GM21825 (cell line): ENCODE measurements at regions not wholly inside any gene's neighbourhood (a gene's known extent, or its start where the extent isn't known, plus 50 kb on each side); places are given as distances from the start of the nearest gene placed in this dataset.
A peak's percentile ranks its signal among the peaks of the same experiment; 100 is the strongest.

Source experiments
- ATAC-seq: cut with Tn5 transposase; IDR thresholded peaks from one replicate; pipeline ENCODE4 v1.9.1; 2021; ENCODE audit warnings: mild to moderate bottlenecking, moderate library complexity; ENCODE audit not compliant: unreplicated experiment

DNA sequence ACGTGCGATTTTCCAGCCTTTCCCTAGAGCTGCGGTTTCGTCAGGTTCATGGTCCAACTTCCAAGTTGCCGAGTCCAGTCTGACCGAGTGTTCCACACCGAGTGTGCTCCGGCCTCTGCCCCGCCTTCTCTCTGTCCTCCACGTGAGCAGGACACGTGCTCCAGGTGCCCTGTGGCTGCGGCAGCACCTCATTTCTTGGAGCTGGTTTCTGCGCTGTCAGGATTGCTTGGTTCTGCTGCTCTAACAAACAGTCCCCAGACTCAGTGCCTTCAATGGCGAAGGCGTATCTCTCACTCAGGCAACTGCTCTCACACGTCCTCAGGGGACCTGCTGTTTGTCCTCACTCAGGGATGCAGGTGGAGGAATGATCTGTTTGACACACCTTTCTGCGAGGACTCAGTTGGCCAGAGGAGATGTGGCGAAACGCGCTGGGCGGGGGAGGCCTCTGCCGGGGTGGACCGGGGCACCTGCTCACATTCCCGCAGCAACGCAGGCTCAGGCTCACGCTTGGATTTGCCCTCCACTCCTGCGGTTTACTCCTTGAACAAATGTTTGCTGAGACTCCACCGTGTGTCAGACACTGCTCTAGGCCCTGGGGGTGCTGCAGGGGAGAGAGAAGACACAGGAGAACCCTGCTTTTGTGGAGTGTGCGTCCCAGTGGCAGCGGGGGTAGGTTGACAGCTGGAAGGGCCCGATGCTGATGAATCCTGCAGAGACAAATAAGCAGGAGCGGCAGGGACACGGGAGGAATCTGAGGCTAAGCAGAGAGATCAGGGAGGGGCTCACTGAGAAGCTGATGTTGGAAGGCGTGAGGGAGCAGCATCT lies 63.4 kb upstream of the FBRSL1 start:
- no peak for ATAC-seq

DNA sequence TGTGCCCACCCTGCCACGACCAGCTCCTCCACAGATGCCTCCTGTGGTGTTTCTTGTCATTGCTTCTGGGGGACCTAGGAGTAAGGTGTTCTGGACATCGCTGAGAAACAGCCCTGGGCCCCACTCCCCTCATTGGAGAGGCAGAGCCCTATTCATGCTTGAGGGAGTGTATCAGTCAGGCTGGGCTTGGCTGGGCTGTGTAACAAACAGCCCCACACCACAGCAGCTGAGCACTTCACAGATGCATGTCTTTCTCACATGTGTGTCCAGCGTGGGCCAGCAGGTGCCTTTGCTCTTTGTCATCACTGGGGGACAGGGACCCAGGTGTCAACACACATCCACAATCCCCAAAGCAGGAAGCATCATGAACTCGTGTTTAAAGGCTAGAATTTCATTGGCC lies 65.1 kb upstream of the FBRSL1 start:
- no peak for ATAC-seq

DNA sequence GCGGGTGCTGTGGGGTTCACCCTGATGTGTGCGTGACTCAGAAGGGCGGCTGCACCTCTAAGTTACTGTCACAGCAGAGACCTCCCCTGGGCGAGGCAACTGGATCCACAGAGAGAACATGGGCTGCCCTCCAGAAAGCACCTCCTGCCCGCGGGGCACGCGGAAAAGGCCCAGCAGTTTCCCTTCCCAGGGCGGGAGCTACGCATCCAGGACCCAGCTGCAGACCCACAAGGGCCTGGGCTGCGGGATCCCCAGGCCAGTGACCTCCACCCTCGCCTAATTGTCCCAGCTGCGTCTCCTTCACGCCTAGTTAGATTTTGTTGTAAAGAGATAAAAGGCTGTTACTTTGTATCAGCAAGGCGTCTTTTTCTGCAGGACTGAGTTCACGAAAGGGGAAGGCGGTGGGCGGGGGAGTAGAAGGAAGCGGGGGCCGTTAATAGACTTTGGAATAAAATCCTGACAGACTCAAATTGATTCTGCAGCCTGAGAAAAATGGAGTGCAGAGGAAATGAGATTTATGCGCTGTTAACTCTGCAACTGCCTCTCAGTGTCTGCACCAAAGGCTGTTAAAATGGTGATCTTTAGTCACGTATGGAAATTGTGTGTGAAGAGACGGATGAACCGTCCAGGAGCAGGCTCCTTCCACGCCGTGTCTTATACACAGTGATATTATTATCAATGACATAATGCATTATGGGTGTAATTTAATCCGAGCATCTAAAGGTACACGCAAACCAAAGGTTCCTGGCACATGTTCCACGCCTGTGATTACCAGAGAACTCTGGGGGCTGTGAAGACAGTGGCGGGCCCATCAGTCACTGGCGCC lies 65.9 kb upstream of the FBRSL1 start:
- ATAC-seq = no peak

DNA sequence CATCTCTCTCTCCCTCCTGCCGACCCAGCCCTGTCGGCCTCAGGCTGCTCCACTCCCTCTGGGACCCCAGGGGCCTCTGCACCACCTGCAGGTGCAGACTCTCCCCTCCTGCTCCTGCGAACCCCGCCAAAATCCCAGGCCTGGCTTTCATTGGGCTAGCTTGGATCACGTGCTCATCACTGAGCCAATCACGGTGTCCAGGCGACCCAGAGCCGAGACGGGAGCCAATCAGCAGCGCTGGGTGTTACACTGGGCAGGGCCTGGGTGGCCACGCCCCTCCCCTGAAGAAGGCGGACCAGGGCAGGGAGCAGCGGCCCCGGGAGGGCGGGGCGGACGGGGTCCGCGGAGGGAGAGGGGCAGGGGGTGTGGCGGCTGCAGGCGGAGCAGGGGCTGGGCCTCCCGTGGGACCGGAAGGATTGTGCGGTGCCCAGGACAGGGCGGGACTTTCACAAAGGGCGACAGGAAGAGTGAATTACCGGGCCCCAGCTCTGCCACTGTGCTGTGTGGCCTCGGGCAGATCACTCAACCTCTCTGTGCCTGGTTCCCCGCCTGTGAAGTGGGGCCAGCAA lies 66.6 kb upstream of the FBRSL1 start:
- ATAC-seq = no peak

DNA sequence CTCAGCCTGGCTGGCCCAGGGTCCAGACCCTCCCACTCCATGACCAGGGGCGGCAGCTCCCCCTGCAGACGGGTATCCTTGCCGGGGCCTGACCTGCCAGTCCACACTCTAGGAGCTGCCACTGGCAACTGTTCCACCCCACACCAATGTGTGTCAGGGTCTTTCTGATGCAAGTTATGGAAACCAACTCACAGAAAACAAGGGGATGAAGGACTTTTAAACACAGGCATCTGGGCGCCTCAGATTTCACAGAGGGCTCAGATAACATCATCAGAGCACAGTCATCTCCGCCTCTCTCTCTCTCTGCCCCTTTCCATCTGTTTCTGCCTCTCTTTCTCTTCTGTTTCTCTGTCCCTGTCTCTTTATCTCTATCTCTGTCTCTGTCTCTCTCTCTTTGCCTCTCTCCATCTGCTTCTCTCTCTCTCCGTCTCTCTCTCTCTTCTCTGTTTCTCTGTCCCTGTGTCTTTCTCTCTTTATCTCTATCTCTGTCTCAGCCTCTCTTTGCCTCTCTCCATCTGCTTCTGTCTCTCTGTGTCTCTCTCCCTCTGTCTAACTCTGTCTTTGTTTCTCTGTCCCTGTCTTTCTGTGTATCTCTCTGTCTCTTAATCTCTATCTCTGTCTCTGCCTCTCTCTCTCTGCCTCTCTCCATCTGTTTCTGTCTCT lies 67.4 kb upstream of the FBRSL1 start:
- ATAC-seq = no peak

DNA sequence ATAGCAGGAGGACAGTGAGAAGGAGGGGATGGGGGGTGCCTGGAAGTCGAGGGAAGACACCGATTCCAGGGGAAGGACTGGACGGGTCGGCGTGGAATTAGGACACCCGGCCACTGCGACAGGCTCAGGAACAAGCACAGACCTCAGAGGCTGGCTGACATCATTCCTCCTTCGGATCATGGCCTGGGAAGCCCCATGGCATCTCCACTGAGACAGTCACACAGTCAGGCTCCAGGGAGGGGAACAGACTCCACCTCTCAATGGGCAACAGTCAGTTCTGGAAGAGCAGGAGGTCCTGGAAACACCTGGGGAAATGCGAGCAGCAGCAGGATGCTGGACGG lies 67.9 kb upstream of the FBRSL1 start:
- no peak for ATAC-seq

DNA sequence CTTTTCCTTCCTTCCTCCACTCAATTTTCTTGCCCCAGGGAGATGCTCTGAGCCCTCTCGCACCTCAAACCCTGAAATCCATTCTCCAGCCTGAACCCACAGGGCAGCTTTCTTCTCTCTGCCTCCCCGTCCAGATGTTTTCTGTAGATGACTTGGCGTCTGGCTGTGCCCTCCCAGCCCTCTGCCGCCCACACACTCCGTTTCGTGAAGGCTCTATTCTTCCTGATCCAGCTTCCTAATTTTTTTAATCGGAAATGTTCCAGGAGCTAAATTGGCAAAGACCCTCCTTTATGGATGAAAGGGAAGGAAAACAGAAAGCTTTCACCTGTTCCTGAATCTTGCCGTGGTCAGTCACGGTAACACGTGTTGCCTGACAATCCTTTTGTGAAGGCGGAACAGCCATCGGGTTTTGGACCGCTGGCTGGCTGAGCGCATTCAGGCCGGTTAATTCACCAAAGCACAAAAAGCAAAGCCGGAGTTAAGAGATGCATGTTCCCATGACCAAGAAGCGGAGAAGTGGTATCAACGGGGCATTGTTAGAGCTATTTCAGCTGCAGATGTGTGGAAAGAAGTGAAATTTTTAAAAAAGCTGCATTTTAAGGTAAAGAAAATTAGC lies 70.2 kb upstream of the FBRSL1 start:
- no peak for ATAC-seq

DNA sequence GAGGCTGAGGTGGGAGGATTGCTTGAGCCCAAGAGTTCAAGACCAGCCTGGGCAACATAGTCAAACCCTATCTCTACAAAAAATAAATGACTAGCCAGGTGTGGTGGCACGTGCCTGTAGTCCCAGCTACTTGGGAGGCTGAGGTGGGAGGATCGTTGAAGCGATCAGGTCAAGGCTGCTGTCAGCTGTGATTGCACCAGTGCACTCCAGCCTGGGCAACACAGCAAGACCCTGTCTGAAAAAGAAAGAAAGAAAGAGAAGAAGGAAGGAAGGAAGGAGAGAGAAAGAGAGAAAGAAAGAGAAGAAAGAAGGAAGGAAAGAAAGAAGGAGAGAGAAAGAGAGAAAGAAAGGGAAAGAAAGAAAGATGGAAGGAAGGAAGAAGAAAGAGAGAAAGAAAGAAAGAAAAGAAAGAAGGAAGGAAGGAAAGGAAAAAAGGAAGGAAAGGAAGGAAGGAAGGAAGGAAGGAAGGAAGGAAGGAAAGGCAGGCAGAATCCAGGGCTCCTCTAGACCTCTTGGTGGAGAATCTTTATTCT lies 71.5 kb upstream of the FBRSL1 start:
- no peak for ATAC-seq

DNA sequence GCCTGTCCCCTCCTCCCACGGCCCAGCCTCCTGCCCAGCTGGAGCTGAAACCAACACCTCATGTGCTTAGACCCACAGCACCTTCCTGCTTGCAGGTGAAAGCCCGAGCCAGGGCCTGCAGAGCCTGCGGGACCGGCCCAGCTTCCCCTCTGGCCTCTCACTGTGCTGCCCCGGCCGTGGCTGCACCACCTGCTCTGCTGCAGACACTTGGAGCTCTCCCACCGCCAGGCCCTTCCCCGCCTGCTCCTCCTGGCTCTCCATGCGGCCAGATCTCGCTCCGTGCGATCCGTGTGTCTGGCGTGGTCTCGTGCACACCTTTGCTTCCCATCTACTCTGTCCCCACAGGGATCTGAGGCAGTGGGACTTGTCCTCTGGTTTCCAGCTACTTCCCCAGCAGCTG lies 72.2 kb upstream of the FBRSL1 start:
- ATAC-seq = no peak

DNA sequence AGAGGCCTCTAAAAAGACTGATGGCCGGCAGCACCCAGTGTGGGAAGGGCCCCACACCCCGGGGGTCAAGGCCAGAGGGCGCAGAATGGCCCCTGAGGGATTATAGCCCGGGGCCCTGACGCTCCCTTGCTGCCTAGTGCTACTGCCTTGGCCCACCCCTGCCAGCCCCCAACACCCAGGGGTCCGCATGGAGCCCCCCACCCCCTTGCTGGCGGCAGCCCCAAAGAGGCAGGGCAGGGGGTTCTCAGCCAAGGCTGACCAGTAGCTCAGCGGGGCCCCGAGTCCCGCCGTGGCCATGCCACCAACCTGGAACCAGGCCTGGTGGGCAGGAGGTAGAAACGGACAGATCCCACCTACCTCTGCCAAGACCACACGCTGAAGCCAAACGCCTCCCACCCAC lies 73.1 kb upstream of the FBRSL1 start:
- ATAC-seq = no peak

DNA sequence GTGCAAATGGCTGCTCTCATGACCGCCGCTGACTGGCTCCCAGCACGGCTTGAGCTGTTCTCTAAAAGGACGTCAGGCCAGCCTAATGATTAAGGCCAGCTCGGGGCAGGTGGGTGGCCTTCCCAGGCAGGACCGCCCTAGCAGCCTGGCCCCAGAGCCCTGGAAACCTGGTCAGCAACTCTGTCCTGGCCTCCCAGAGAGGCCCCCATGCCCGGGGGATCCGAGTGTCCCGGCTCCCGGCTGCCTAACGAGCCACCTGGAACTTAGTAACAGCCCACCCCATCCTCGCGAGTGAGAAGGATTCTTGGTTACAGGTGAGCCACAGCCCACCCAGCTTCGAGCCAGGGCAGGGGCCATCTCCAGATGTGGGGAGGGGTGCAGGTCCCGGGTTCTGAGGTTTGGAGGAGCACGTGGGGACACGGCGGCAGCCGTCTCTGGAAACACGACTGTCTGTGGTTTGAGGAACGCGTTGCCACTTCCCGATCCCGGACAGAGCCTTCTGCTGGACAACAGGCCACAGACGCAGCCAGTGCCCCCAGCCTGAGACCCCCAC lies 73.8 kb upstream of the FBRSL1 start:
- ATAC-seq = no peak

DNA sequence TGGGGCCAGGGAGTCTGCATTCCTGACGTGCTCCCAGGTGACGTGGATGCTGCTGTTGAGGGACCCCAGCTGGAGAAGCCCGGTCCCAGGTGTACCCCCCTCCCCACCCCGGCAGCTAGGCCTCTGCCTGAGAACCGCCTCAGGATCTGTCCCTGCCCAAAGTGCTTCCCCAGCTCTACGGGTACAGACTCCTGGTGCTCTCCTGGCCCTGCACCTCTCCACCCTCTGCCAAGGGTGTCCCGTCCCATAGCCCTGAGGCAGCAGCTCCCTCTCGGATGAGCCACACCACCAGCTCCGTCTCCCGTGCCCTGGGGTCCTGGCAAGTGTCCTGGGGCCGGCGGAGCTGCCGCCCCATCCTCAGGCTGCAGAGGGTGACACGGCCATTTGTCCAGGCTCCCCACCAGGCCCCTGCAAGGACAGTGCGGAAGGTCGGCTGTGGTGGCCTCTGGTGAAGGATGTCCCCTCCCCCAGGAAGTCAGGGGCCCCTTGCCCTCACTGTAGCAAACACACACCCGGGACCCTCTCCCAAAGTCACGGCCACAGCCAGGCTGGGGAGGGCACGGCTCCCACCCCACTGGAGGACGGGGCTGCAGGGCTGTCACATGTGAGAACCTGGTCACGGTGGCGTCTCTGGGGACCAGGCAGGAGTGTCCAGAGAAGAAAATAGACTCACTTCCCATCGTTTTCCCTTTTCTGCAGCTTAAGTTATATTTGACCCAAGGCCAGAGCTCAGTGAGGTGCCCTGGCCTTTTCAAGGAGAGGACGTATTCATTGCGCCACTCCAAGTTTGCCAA lies 74.4 kb upstream of the FBRSL1 start:
- ATAC-seq = no peak

DNA sequence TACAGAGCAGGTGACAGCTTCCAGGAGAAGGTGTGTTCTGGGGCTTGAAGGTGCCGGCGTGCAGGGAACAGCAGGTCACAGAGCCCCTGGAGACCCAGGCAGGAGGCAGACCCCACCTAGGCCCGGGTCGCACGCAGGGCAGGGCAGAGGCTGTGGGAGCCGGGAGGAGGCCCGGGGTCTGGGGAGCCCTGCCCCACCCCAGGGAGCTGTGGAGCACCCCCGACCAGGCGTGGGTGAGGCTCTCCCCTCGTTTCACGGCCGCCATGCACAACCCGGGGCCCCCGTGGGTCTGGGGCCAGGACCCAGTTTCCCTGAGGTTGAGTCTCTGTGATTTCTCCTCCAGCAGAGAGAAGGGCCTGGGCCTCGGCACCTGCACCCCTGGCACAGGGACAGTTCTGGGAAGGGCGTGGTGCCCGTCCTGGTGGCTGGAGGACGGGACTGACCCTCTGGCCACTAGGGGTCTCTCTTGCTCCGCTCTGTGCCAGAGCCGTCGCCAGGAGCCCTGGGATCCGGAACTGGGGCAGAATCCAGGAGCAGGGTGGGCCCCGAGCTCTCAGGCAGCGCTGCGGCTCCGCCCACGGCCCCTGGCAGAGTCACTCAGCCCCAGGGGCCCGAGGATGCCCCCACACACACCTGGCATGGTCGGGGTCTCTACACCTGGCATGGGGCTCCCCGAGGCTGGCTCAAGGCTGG lies 75.2 kb upstream of the FBRSL1 start:
- peak; percentile 74 for ATAC-seq

DNA sequence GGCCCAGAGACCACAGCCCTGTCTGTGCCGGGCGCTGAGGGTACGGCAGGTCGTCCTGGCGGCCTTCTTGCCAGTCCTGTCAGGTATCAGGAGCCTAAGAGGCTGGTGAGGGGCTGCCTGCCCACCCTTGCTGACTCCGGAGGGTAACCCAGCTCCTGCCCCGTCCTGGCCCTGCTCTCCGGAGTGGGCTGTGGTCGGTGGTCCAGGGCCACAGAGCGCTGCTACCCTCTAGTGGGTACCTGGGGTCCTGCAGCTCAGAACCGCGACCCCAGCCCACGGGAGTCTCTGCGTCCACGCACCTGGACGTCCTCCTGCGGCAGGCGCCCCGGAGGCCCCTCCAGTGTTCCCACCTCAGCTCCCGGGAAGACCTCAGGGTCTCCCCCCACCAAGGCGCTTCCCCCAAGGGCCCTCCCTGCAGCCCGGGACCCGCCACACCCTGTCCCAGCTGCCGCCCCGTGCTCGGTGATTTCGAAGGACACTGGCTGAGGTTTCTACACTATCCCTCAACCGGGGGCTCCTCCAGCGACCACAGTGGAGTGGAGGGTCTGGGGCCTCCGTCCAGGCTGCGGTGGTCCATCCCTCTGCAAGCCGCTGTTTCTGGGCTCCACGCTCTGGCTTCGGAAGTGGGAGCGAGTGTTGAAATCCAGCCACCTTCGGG lies 75.9 kb upstream of the FBRSL1 start:
- no peak for ATAC-seq

DNA sequence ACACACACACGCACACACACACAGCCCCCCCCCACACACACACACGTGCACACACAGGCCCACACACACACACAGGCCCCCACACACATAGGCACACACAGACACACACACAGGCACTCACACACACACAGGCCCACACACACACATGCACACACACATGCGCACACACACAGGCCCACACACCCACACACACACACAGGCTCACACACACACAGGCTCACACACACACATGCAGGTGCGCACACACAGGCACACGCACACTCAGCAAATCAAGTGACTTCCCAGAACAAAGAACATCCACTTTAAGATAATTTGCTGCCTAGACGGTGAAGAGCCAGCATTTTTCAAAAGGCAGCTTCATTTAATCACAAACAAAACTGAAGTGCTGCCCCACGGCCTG lies 78.5 kb upstream of the FBRSL1 start:
- no peak for ATAC-seq

DNA sequence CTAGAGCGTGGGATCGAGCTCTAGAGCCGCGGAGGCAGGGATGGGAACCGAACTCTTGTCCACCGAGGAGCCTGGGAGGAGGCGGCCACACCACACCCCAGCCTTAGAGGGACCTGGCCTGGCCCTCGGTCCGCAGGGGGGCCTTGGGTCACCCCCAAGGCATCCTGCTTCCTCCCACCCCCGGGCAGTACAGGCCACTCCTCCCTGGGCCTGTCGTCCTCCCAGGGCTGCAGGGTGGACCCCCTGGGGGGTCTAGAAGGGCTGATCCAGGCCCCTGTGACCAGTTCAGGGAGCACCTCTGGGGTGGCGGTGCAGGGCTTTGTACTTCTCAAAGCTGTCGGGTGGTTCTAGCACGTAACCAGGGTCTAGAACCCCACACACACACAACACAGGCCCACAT lies 79.1 kb upstream of the FBRSL1 start:
- no peak for ATAC-seq

DNA sequence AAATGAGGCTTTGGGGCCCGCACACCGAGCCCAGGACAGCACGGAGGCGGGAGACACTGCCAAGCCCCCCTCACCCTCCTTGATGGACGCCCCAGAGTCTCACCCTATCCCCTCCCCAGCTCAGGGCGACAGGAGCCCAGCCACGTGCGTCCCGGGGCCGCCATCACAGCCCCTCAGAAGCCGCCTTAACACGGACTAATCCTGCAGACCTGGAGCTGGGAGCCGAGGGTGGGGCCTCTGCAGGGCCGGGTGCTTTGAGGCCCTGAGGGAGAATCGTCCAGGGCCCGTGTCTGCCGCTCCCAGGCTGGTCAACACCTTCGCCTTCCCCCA lies 79.7 kb upstream of the FBRSL1 start:
- ATAC-seq = no peak

DNA sequence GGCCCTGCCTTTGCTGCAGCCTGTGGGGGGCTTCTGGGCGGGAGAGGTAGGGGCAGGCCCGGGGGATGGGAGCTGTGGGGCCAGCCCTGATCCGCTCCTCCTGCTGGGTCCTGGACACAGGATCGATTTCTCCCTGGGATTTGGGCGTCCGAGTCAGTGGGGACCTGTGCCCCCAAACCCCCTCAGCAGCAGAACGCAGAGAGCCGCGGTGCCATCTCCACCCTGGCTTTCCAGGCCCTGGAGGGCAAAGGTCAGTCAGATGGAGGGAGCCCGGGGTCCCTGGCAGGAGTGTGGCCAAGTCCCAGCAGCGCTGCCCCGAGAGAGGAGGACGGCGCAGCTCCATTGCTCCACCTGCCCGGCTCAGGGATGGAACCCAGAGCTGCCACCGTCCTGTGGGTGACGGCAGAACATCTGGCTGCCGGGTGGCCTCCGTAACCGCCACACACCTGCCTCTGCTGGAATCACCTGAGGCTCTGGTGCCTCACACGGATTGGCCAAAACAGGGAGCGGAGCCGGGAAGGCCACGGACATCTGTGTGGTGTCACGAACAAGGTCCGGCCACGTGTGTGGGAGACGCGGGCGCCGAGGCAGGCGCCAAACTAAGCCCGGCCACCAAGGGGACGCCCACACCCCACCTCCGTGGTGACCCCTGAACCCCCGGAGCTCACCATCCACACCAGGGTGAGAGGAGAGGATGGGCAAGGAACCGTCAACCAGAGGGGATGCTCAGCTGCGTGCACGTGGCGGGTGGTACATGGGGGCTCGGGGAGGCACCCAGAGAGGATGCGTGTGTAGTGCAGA lies 80.3 kb upstream of the FBRSL1 start:
- no peak for ATAC-seq
